ENCODE measurements at regions not wholly inside any gene's neighbourhood (a gene's known extent, or its start where the extent isn't known, plus 50 kb on each side); places are given as distances from the start of the nearest gene placed in this dataset.
"Not testable (repeated sequence)": the region's sequence is repeated elsewhere in the genome, so short reads cannot be mapped to it uniquely, and the experiment has no call there.

DNA sequence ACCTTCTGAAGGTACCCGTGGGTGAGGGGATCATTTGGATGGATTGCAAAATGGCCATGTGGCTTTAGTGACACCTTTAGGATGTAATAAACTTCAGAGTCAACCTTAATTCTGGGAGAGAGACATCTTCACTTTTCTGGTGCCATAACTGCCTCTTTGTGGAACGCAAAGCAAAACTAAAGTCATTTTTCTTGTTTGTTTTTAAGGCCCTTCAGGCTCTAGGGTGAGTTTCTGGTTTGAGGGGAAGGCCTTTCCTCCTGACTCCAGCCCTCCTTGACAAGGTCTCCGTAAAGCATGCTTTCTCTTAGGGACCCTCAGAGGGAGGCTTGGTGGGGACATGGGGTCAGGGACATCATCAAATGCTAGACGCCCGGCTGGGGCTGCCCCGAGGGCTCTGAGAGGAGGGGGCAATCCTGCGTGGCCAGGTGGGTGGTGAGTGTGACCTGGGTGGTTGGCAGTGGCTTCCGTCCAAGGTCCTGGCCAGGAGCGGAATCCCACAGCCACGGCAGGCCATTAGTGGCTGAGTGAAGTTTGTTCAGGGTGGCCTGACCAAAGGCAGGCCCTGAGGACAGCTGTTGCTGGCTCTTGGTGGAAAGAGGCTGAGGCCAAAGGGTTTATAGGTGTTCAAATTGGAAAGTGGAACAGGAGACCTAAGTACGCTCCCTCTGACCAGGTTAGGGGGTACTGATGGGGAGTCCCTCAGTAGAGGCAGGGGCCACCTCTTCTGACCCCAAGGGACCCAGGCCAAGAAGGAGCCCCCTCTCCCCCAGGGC, 112.2 kb downstream of the METRNL start:
- no peak for DNase-seq (ENCODE audit: low read depth)

DNA sequence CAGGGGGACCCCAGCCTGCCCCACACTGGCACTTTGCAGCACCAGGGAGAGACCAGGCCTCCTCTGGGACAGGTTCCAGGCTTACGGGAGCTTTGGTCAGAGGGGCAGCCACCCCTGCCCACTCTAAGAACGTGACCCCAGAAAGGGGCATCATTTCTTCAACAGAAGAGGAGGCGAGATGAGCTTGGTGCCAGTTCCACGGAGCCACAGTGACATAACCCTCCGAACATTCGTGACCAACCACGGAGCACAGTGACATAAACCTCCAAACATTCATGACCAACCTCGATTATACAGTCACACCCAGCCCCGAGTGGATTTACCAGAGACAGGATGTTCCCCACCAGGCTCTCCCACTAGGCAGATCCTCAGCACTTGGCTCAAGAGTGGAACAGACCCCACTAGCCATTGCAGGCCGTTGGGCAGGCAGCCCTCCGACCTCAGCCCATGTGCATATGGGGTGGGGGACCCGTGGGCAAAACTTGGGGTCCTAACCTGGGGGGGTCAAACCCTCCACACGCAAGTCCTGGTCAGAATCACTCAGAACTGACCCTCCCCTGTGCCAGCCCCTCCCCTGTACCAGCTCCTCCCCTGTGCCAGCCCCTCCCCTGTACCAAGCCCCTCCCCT, 112.9 kb downstream of the METRNL start:
- DNase-seq (ENCODE audit: low read depth): no peak

DNA sequence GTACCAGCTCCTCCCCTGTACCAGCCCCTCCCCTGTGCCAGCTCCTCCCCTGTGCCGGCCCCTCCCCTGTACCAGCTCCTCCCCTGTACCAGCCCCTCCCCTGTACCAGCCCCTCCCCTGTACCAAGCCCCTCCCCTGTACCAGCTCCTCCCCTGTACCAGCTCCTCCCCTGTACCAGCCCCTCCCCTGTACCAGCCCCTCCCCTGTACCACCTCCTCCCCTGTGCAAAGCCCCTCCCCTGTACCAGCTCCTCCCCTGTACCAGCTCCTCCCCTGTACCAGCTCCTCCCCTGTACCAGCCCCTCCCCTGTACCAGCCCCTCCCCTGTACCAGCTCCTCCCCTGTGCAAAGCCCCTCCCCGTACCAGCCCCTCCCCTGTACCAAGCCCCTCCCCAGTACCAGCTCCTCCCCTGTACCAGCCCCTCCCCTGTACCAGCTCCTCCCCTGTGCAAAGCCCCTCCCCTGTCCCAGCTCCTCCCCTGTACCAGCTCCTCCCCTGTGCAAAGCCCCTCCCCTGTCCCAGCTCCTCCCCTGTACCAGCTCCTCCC, 113.5 kb downstream of the METRNL start:
- not testable (repeated sequence) for DNase-seq (ENCODE audit: low read depth)

DNA sequence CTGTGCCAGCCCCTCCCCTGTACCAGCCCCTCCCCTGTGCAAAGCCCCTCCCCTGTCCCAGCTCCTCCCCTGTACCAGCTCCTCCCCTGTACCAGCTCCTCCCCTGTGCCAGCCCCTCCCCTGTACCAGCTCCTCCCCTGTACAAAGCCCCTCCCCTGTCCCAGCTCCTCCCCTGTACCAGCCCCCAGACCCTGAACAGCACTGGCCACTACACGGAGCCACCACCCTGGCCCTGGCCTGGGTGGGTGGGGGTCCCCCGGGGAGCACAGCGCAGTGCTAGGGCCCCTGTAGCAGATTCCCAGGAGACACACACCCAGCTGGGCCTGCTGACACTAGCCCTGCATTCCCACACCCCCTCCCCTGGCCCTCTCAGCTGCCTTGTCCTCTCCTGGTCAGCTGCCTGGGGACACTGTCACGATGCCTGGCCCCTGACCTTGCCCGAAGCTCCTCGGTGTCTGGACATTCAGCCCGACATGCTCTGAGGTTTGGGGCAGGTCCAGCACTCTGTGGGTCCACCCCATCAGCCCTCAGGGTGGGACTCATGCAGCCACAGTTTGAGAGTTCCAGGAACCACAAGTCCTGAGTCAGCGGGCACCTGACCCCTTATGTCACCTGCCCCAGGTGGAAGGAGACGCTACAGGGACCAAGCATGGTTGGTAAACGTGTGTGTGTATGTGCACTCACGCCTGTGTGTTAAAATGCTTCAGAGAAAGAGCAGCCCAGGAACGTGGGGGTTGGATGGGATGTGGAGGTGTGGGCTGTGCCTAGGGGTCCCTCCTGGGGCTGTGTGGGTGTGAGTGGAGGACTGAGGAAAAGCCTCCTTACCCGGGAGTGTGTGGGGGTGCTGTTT, 114.2 kb downstream of the METRNL start:
- no peak for DNase-seq (ENCODE audit: low read depth)

DNA sequence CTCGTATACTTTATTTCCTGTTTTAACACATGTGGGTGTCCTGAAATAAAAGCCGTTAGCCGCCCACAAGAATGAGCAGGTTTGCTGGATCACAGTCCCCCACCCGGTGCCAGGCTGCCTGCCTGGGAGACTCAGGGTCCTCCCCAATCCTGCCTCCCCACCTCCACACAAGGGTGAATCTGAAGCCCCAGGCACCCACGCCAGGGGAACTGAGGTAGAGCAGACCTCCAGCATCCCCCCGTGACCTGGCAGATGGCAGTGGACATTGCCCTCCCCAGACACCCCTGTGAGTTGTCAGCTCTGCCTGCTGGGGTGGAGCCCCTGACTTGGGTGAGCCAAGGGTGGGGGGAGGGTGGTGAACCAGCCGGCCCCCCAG, 114.8 kb downstream of the METRNL start:
- DNase-seq (ENCODE audit: low read depth): no peak

DNA sequence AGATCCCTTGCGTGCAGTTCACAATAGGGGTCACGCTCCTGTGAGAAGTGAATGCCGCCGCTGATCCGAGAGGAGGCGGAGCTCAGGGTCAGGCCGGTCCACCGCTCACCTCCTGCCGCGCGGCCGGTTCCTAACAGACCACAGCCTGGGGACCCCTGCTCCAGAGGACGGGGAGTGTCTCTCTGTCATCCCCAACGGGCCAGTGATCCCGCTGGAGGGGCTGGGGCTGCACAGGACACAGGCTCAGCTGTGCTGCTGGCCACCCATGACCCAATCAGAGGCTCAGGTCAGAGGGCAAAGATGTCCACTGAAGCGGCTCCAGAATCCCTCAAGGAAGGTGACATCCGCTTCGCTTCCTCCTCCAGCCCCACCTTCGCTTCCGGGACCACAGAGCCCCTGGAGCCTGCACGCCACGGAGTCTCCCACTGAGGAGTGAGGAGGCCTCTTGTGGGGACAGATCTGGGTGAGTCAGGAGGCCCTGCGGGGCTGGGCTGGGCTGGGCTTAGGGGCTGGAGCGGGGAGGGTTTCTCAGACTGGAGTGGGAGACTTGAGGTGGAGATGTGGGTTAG, 115.4 kb downstream of the METRNL start:
- no peak for DNase-seq (ENCODE audit: low read depth)

DNA sequence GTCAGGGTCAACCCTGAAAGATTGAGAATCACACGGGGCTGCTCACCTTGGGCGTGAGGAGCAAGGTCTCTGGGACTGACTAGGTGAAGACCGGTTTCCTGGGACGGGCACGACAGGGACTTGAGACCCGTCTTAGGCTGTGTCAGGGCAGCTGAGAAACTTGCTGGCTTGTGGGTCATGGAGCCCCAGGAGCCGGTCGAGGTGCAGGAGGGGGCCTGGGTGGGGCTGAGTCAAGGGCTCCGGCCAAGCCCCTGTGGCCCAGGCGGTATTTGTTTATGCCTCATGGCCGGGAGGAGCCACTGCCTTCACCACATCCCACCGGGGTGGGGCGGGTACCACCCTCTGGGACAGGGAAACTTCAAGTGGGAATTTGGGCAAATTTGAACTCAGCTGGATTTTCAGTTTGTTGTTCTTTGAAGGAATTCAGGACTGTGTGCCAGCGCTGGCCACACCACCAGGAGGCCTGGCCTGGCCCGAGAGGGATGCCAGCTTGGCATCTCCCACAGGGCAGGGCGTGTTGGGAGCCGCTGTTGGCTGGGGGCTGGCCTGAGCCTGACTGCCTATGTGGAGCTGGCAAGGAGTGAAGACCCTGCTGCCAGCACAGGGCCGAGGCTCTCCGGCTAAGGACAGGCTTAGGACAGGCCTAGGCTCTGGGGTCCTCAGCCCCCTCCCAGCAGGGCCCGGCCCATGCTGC, 116.1 kb downstream of the METRNL start:
- DNase-seq (ENCODE audit: low read depth): no peak

DNA sequence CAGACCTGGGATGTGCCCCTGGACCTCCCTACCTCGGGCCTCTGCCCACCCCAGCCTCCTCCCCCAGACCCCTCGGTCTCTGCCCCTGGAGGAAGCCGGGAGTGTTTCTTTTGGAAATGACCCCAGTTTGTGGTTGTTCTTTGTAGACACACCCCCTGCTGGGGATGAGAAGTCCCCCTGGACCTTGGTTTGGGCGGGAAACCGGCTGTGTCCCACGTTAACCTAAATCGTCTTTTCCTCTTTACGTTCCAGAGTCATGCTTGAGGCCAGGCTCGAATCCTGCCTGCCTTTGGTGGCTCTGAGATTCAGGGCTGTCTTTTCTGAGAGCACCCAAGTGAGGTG, 116.6 kb downstream of the METRNL start:
- DNase-seq (ENCODE audit: low read depth): no peak

DNA sequence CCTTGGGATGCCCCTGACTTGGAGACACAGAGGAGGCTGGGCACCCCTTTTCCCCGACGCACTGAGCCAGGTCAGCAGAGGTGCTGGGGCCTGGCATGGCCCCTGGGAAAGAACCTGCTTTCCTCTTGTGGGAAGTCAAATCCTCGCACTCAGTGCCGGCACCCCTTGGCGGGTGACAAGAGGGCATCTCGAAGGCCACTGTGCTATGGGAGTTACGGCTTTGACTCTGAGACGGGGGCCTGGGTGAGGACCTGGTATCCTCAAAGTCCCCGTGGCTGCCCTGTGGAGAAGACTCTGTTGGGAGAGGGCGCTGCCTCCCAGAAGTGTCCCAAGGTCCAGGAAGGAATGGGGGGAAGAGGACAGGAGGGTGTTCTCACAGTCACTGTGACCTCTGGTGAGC, 117.0 kb downstream of the METRNL start:
- no peak for DNase-seq (ENCODE audit: low read depth)

DNA sequence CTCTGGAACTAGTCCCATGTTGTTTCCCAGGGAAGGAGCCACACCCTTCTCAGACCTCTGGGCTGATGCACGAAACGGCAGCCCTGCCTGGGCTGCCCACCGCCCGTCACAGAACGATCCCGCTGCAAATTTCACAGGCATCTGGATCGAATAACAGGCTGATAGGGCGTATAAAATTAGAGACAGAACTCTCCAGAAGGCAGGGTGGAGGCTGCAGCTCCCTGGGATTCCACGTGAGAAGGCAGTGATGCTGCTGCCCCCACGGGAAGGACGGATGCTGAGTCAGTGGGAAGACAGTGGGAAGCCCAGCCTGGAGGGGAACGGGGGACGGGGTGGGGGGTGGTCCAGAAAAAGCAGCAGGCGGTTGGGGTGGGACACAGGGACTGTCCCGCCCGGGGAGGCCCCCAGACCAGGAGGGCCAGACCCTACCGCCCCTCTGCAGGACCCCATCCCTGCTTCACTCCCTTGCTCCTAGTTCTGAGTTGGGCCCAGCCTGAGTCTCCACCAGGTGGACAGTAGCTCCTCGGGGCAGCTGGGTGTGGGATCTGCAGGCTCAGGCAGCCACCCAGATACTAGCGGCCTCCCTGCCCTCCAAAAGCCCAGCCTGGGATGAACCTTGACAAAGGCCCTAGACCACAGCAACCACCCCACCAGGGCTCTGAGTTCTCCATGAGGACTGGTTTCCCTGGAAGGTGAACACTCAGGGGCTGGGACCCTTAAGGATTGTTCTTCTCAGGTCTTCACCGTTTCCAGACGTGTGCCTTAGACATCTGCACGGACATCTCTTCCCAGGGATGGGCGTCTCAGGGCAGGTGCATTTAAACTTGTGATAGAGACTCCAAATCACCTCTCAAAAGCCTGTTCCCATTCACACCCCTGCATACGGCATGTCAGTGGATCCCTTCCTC, 117.8 kb downstream of the METRNL start:
- DNase-seq (ENCODE audit: low read depth): no peak

DNA sequence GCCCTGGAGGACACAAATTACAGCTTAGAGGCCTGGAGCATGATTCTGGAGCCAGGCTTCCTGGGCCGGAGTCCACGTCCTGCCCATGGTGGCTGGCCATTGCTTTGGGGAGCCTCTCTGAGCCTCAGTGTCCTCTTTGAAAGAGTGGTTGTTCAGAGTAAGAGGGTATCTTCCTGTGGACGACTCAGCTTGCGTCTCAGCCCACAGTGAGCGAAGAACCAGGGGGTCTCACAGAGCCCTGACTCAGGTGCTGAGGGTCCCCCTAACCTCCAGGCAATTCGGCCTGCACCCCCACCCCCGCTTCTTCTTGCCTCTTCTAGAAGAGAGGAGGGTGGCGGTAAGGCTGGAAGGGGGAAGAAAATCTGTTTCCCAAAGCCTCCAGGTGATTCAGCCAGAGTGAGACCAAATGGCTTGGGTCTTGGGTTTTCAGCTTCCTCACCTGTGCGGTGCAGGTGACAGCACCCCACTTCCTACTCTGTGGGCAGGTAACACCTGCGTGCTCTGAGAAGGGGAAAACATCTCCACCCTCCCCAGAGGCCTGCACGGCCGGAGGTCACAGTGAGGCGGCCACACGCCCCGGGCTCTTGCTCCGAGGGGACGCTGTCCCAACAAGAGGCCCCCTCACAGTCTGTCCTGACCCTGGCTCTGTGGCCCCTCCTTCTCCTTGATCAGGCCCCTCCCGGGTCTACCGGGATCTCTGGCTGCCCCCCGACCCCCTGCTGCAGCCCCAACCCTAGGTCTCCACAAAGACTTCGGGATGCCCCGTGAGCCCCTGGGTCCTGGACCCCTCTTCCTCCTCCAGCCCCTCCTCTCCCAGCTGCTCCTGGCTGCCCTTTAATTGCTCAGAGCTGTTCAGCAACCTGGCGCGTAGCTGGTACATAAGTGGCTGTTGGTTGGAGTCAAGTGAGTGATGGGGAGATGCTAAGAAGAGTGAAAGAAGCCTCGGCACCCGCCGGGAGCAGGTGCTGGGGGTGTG, 119.2 kb downstream of the METRNL start:
- no peak for DNase-seq (ENCODE audit: low read depth)

DNA sequence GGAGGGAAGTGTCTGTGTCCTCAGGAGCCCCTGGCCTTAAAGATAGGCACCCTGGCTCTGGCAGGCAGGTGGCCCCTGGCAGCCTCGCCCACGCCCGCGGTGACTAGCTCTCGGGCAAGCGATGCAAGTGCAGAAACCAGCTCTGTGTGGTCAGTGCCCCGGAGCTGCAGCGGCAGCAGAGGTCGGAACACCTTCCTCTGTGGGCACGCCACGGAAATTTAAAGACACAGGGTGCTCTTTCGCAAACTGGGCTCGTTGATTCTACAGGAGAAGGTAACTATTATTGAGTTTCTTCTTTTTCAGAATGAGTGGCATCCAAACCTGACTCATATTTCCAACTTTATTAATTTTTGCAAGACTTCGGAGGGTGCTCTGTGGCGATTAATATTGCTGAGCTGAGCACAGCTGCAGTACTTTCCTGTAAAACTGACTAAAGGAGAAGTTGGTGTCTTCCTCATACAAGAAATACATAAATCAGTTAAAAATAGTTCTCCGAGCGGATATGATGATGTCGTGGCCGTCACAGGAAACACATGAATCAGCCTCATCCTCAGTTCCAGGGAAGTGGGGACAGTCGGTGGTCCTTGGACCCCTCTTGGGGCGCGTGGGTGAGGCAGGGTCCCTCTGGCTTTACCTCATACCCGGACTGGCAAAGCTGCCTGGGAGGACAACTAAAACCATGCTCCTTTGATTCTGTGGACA, 120.2 kb downstream of the METRNL start:
- no peak for DNase-seq (ENCODE audit: low read depth)

DNA sequence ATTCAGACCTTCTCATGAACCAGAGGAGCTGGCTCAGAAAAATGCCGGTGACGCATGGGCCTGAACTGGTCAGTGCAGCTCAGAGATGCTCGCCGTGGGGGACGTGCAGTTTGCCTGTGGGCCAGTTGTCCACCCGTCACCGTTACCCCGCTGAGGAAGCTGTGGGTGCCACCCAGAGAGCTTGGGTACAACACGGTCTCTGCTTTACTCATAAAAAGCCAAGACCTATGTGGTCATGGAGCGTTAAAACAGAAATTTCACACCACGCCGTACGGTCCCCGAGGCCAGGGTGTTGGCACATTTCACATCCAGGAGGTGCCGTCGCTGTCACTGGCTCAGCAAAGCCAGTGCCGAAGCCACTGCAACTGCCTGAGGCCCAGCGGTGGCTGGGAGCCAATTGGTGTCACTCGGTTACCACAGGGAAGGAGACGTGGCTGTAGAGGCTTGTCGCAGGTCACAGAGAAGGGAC, 120.9 kb downstream of the METRNL start:
- no peak for DNase-seq (ENCODE audit: low read depth)

DNA sequence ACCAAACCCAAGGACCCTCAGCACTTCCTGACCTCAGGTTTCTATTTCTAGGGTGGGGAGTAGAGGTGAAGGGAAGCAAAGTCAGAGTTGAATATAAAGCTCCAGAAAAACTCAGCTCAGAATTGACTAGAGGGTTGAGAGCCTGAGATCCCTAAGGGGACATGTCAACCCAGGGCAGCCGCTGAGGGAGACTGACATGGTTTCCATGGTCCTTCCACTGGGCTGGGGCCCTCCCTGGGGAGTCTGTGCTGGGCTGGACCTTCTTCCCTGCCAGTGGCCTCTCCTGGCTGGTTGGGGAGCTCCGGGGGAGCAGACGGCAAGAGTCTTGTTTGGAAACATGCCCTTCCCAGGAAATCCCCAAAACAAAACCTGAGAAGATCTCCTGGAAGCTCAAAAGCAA, 121.3 kb downstream of the METRNL start:
- DNase-seq (ENCODE audit: low read depth): no peak

DNA sequence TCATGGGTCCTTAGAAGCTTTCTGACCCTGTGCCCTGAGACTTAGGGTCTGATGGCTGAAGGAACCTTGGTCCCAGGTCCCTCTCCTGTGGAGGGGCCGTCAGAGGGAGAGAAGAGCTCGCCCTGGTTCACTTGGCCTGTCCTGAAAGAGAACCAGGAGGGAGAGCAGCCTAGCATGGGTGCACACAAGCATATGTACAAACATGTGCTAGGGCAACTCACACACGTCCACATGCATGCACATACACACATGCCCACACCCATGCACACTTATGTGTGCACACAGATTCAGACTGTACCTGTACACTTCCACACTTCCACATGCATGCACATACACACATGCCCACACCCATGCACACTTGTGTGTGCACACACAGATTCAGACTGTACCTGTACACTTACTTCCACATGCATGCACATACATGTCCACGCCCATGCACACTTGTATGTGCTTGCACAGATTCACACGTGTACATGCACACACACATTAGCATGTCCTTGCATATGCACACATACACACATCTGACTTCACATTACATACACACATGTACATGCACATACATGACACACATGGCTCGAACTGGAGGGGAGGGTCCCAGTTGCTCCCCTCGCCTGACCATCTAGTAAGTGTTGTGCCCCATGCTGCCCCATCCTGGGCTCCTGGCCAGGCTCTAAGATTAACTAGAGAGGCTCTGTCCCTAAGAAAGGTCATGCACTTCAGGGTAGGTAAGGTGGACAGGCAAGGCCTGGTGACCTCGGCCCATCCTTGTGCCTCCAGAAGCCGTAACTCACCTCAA, 122.0 kb downstream of the METRNL start:
- DNase-seq (ENCODE audit: low read depth): no peak

DNA sequence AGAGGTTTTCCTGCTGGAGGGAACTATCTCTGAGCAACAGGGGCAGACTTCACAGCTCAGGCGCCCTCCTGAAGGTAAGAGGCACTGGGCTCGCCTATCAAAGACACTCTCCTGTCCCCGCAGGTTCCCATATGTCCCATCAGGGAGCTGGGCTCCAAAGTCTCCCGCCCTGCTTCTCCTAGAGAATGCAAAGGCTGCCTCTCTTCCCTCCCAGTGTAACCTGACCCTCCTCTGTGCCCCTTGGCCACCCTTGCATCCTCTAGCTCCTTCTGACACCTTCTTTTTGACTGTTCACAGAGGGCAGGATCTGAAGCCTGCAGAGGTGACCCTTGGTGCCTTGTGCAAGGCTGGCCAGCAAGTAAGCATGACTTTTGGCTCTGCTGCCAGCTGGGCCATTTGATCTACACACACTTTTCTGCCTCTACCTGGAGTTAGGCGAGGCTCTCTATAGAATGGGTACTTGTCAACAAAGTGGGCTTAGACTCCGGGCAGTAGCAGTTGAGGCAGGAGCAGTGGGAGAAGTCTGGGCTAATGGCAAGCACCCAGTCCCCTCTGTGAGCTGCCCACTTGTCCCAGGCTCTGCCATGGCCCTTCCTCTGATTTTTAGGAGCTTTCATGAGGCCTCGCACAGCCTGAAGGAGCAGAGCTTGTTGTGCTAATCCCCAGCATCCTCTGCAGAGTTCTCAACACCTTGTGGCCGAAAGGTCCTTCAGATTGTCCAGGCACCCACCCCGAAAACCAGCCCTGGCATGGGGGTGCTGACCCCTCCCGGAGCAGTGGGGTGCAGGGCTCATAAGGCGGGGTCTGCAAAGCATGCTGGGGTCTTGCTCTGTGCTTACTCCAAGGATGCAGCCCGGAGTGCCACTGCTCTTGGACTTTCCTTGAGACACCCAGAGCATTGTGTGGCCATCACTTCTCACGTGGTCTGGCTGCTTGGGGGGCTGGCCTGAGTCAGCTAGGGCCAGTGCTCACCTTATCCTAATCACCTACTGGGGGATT, 122.9 kb downstream of the METRNL start:
- DNase-seq (ENCODE audit: low read depth): no peak

Data from forelimb muscle (tissue), 1 donor.